Amygdala (tissue), 56 donors: ENCODE measurements at regions not wholly inside any gene's neighbourhood (a gene's known extent, or its start where the extent isn't known, plus 50 kb on each side); places are given as distances from the start of the nearest gene placed in this dataset.
"Not testable (repeated sequence)": the region's sequence is repeated elsewhere in the genome, so short reads cannot be mapped to it uniquely, and the experiment has no call there.

ENCODE experiments used
- DNase-seq, 56 donors: peaks; one replicate each; lab custom pipeline; 2025; lab: John Stamatoyannopoulos, UW

- no peak for DNase-seq
These were observed 312.8 kb upstream of the CTNND2 start for GRCh38 chr5:12217039-12217438.

- peak in 1 of 56 donors; percentile 9 for DNase-seq
These were observed 310.2 kb upstream of the CTNND2 start for GRCh38 chr5:12214267-12215015.

- no peak for DNase-seq
These were observed 304.3 kb upstream of the CTNND2 start for GRCh38 chr5:12208366-12209100.

GRCh38 chr5:12204761-12205160 lies 300.5 kb upstream of the CTNND2 start:
- DNase-seq, result no peak

- no peak for DNase-seq
These were observed 289.3 kb upstream of the CTNND2 start for GRCh38 chr5:12193536-12193935.

GRCh38 chr5:12183003-12183402 lies 278.8 kb upstream of the CTNND2 start:
- no peak for DNase-seq

GRCh38 chr5:12177851-12178250 lies 273.6 kb upstream of the CTNND2 start:
- no peak for DNase-seq

GRCh38 chr5:12177225-12177624 lies 273.0 kb upstream of the CTNND2 start:
- DNase-seq, result no peak

GRCh38 chr5:12175914-12176585 lies 271.8 kb upstream of the CTNND2 start:
- no peak for DNase-seq

- DNase-seq, result no peak
These were observed 270.5 kb upstream of the CTNND2 start for GRCh38 chr5:12174734-12175133.

- no peak for DNase-seq
These were observed 265.3 kb upstream of the CTNND2 start for GRCh38 chr5:12169536-12169935.

GRCh38 chr5:12162863-12163262 lies 258.6 kb upstream of the CTNND2 start:
- DNase-seq, result no peak

- DNase-seq, result no peak
These were observed 243.3 kb upstream of the CTNND2 start for GRCh38 chr5:12147513-12147912.

- no peak for DNase-seq
These were observed 237.2 kb upstream of the CTNND2 start for GRCh38 chr5:12141496-12141895.

GRCh38 chr5:12133520-12133919 lies 229.3 kb upstream of the CTNND2 start:
- no peak for DNase-seq

- DNase-seq, result not testable (repeated sequence)
These were observed 226.8 kb upstream of the CTNND2 start for GRCh38 chr5:12131020-12131419.

- no peak for DNase-seq
These were observed 221.6 kb upstream of the CTNND2 start for GRCh38 chr5:12125895-12126294.

- DNase-seq, result no peak
These were observed 215.4 kb upstream of the CTNND2 start for GRCh38 chr5:12119657-12120056.

GRCh38 chr5:12114075-12114474 lies 209.8 kb upstream of the CTNND2 start:
- DNase-seq, result no peak

GRCh38 chr5:12113062-12113461 lies 208.8 kb upstream of the CTNND2 start:
- DNase-seq, result no peak

- no peak for DNase-seq
These were observed 207.0 kb upstream of the CTNND2 start for GRCh38 chr5:12111261-12111660.

GRCh38 chr5:12110629-12111028 lies 206.4 kb upstream of the CTNND2 start:
- DNase-seq, result no peak
